ENCODE measurements at regions not wholly inside any gene's neighbourhood (a gene's known extent, or its start where the extent isn't known, plus 50 kb on each side); places are given as distances from the start of the nearest gene placed in this dataset.

- DNase-seq (no peak), ATAC-seq (no peak)
- Histone ChIP-seq H3K4me3 (no peak overlapping the region), H3K4me1 (peaks cover 0 to 22% (median 5%) of the 10 kb centered on the region in 9 donors), H3K9me3 (peaks cover 0 to under 1% (median 0%) of the 10 kb centered on the region in 11 donors), H3K27me3 (peaks cover 0 to 24% (median 15%) of the 10 kb centered on the region in 7 donors), H3K27ac (no peak overlapping the region), H3K36me3 (no peaks in the 10 kb centered on the region)
- intact Hi-C loops (cut with DNase I): loop anchor here in 2 of 10 donors (5.0 to 10.0 kb wide), 2 partner anchors 72 to 110 kb away; no protein-coding TSS in a partner anchor
- WGBS, 2 donors: 69 to 75% methylated on average over 4 of the region's 4 CpGs
- no peak for TF ChIP-seq CTCF (IDR thresholded peaks at IDR 0.05)
Observed at GRCh38 chr6:37575221-37575620, 75.5 kb upstream of the CCDC167 start.

- peaks cover 0 to 35% (median 19%) of the 10 kb centered on the region in 7 donors for H3K27me3 ChIP-seq
- DNase-seq (no peak), ATAC-seq (no peak)
- intact Hi-C loops (cut with DNase I): loop anchor here in 1 of 10 donors (10.0 kb wide), 1 partner anchor 112 kb away; no protein-coding TSS in a partner anchor
- H3K9me3 ChIP-seq: no peaks in the 10 kb centered on the region
- no peak for TF ChIP-seq CTCF (IDR thresholded peaks at IDR 0.05)
- 92 to 94% methylated on average over 4 of the region's 4 CpGs for WGBS, 2 donors
- H3K36me3 ChIP-seq: no peaks in the 10 kb centered on the region
- no peak overlapping the region for H3K4me3 ChIP-seq
- no peak overlapping the region for H3K27ac ChIP-seq
- H3K4me1 ChIP-seq: peaks cover 0 to 12% (median 0%) of the 10 kb centered on the region in 9 donors
Observed at GRCh38 chr6:37572334-37572733, 72.6 kb upstream of the CCDC167 start.

GRCh38 chr6:37570482-37571133, 70.9 kb upstream of the CCDC167 start:
- H3K9me3 ChIP-seq: no peaks in the 10 kb centered on the region
- no peak for ATAC-seq
- no peak overlapping the region for H3K27ac ChIP-seq
- H3K4me1 ChIP-seq: peaks cover 3 to 15% (median 8%) of the 10 kb centered on the region in 9 donors
- WGBS, 2 donors: 39 to 47% methylated on average over 26 of the region's 26 CpGs
- intact Hi-C loops (cut with DNase I): loop anchor here in 1 of 10 donors (10.0 kb wide), 1 partner anchor 114 kb away; no protein-coding TSS in a partner anchor
- peaks cover 0 to 37% (median 24%) of the 10 kb centered on the region in 7 donors for H3K27me3 ChIP-seq
- no peaks in the 10 kb centered on the region for H3K36me3 ChIP-seq
- H3K4me3 ChIP-seq: no peak overlapping the region
- DNase-seq: no peak
- no peak for TF ChIP-seq CTCF (IDR thresholded peaks at IDR 0.05)

- Histone ChIP-seq H3K4me1 (peaks cover 3 to 20% (median 13%) of the 10 kb centered on the region in 9 donors), H3K9me3 (no peaks in the 10 kb centered on the region), H3K36me3 (no peaks in the 10 kb centered on the region), H3K4me3 (no peak overlapping the region), H3K27ac (no peak overlapping the region), H3K27me3 (peaks cover 0 to 38% (median 28%) of the 10 kb centered on the region in 7 donors)
- TF ChIP-seq CTCF (IDR thresholded peaks at IDR 0.05): no peak
- DNase-seq (no peak), ATAC-seq (no peak)
- WGBS, 2 donors: 70 to 74% methylated on average over 13 of the region's 13 CpGs
- intact Hi-C loops (cut with DNase I): loop anchor here (5.0 to 10.0 kb wide), 12 partner anchors 83 to 245 kb away; partner anchors contain the start of gene MDGA1 (in 3 of the 10)
Observed at GRCh38 chr6:37569743-37570481, 70.2 kb upstream of the CCDC167 start.

All from heart right ventricle (tissue), 16 donors.